Fibroblast of skin of scalp (primary cell): ENCODE measurements at regions not wholly inside any gene's neighbourhood (a gene's known extent, or its start where the extent isn't known, plus 50 kb on each side); places are given as distances from the start of the nearest gene placed in this dataset.

Experiments used
- DNase-seq: peaks from one replicate; pipeline ENCODE4 v3.0.0-alpha.2; 2013

DNA sequence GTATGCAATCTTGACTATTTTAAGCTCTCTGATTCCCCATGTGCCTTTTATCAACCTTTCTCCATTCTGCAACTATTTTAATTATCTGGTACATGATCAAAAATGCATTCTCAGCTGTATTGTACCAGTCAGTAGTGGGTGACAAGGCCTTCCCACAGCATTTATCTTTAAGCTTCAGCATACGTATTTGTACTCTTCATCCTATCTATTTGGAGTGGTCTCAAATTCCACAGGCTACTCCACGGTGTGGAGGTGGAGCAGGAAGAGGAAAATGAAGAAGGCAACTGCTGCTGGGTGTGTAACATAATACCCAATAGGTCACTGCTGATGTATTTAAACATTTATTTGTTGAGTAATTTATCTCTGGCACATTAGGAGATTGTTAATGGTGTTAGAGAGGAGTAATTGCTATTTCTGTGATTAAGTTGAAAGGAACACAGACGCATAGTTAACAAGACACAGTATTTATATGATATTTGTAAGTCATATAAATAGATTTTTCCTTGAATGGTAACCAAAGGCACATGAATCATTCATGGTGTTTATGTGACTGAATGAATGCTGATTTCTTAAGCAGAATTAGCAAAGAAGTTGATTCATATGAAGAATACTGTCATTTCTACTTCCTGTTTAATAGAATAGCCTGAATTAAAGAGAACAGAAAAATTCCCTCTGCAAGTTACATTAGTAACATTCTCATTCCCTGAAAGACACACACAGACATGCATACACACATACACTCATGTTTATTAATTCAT is 153.8 kb upstream of the NR3C1 start:
- peak; percentile 47 for DNase-seq

DNA sequence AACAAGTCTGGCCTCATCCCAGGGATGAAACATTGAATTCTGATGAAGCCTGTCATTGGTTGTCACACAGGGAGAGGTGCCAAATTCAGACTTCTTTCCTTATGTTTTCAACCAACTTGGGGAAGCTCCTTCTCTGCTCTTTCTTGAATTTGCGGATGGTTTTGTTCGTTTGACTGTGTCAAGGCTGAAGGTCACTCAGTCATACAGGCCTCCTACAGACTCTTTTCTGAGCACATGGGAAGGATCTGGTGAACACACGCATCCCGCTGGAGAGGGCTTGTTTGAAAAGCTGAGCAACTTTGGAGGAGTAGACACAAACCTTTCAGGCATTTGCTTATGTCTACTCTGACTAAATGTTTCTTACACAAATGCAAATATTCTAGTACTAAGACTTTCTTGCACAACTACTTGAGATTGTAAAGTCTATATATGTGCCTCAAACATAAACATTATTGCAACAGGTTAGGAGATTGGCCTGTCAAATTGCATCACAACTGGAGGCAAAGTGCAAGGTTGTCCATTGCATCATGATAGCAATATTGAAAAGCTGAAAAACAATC is 151.5 kb upstream of the NR3C1 start:
- peak; percentile 52 for DNase-seq

DNA sequence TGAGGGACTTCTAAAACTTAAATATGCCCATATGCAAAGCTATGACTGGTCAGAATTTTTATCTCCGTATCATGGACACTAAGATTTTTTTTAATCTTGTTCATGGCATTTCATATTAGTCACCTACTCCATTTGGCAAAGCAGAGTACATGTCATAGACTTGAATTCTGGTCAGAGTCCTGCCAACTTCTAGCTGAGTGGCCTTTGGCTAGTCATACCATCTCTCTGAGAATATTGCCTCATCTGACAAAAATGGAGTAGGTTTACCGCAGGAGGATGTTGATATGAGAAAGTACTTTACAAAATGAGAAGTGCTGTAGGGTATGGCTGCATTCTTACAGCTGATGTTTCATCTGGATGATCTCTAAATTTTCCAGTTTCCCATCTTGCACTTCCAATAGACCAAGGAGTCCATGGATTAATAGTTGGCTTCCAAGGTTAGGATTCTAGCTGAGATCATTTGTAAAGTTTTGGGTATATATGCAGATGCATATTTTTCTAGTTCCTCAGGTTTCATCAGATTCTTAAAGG is 150.8 kb upstream of the NR3C1 start:
- DNase-seq: peak; percentile 98

DNA sequence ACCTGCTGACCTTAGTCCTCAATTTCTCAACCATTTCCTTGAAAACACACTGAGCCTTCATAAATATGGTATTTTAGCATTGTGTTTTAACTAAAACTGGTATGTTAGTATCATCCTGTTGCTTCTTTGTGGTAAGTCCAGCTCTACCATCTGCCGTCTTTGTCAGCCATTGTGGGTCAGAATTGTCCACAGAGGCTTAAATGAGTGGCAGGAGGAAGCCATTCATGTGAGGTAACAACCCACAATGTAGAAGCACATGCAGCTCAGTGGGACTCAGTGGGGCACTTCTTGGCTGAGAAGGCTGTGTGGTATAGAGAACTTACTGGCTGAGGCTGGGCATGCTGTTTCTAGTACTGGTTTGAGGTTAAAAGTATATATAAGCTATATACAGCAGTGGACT is 149.2 kb upstream of the NR3C1 start:
- DNase-seq: no peak

DNA sequence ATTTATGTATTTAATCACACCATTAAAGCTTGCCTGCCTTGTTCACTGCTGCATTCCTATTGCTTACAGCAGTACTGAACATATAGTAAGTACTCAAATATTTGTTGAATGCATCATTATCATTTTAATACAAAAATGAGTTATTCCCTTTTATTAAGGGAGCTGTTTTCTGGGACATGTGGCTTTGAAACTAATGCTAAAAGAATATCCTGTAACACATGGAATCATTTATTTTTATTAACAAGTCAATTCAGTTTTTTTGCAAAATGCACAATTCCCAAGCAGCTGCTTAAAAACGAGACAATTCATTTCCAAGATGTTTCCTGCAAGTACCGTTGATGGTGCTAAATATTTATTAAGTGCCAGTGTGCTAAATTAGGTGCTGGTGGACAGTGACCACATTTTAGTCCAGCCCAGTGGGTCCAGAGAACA is 148.3 kb upstream of the NR3C1 start:
- DNase-seq: peak; percentile 86

DNA sequence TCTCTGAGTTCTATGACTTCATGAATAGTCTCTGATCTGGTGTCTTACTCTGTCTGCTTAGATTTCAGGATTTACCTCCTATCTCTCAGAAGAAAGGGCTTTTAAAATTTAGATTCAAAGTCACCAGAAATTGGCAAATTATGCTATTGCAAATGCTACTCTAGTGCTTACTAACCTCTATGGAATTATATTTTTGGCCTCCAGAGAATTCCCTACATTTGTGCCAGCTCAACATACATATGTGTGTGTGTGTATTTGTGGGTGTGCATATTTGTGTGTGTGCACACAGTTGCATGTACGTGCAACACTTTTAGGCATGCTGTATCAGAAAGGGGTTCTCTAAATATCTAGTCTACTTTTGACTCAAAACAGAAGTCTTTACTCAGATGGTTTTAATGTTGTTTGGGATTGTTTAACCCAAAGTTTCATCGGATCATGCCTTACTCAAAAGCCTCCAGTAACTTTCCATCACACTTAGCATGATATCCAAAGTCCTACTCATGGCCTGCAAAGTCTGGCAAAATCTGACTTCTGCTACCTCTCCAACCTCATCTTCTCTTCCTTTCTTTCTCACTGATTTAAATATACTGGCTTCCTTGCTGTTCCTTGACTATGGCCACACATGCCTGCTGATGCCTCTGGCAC is 147.6 kb upstream of the NR3C1 start:
- DNase-seq: peak; percentile 77

DNA sequence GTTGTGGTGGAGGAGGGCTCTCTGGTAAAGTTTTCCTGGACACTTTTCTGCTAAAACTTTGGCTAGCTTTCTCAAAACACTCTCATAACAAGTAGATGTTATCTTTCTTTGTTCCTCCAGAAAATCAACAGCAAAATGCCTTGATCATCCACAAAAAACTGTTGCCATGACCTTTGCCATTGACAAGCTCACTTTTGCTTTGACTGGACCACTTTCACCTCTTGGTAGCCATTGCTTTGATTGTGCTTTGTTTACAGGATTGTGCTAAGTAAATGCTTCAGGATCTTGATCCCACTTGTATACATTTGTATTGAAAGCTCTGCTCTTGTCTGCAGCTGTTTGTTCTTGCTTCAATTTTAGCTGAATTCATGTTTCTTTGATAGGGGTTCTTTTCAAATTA is 143.9 kb upstream of the NR3C1 start:
- no peak for DNase-seq

DNA sequence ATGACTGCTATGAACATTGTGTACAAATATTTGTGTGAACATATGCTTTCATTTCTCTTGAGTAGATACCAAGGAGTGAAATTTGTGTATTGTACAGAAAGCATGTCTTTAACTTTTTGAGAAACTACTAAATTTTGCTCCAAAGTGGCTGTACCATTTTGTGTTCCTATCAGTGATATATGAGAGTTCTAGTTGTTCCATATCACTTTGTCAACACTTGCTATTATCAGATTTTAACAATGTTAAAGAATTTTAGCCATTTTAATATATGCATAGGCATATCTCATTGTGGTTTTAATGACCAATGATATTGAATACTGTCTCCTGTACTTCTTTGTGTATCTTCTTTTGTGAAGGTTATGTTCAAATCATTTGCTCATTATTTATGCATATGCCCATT is 142.9 kb upstream of the NR3C1 start:
- DNase-seq: no peak

DNA sequence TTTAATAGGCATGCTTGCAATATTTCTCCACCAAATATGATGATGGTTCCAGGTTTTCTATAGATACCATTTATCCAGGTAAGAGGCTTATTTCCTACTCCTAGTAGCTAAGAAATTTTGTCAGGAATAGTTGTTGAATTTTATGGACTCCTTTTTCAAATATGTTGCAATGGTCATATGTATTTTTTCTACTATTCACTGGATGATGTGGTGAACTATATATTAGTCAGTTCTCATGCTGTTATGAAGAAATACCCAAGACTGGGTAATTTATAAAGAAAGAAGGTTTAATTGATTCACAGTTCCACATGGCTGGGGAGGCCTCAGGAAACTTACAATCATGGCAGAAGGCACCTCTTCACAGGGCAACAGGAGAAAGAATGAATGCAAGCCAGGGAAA is 141.1 kb upstream of the NR3C1 start:
- DNase-seq: no peak

DNA sequence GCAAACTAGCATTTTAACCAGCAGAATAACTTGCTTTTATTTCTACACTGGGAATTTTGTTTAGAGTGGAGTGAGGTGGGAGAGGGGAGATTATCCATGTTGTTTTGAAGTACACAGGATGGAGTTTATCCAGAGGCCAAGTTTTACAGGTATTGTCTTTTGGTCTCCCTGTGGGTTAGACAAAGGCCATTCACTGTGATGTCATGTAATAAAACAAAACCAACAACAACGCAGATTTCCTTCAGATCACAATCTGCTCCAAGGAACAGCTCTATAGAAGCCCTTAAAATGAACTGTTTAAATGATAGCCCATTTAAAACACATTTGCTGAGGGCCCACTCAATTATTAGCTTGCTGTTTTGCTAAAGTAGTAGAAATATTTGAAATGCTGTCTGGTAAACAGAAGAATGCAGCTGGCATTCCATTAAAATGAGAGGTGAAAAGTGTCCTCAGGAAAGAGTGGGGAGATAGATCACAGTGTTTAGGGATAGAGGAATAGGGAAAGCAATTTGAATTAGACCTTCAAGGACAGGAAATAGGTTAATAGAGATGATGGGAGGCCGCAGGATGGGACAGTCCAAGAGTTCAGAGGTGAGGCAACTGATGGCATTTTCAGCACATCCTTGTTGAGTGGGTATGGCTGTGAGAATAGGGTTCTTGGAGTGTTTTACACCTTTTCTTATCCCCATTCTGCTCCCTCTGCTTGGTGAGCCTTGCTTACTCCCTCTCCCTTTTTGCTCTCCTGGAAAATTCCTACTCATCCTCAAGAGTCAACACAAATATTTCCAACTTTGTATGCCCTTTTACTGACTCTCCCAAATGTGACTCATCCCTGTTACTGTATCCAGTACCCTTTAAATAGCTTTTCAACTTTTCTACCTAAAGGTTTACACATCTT is 140.1 kb upstream of the NR3C1 start:
- DNase-seq: peak; percentile 76

DNA sequence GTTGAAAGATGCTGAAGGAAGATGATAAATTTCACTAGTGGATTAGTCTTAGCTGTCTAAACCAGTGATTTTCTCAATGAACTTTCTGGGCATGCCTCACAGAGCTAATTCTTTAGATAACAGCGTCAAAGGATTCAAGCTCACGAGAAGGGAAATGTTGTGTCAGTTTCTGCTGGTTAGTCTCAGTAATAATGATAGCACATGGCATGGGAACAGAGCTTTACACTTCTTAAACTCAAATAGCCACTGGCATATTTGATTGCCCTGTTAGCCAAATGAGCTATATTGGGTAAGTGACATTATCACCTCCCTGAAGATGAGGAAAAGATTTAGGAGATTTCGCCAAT is 139.3 kb upstream of the NR3C1 start:
- DNase-seq: no peak

DNA sequence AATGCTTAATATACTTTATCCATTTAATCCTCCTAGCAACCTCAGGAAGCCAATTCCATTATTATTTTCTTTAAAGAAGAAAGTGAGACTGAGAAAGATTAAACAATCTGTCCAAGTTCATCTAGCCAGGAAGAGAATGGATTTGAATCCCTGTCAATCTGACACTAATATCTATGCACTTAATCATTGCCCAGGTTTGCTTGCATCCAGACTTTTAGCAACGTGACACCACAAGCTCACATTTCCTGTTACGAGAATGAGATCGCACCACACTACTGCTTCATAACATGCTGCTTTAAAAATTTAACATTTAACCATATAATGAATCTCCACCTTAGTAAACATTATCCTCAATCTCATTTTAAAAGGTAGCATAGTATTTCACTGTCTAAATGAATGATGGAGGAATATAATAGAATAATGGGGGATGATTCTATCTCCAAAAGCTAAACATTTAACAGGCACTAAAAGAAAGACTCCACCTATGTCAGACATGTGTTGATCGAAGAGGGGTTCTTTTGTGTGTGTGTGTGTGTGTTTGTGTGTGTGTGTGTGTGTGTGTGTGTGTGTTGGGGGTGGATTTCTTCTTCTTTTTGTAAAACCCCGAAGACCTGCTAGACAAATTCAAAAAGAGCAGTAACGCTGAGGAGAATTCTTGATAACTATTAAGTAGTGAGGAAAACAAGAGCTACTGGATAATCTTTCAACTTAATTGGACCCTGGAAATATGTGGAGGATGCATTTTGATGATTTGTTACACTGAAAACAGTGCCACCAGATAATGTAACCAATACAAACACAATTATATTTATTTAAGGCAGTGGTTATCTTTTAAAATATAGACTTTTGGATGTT is 138.7 kb upstream of the NR3C1 start:
- DNase-seq: no peak

DNA sequence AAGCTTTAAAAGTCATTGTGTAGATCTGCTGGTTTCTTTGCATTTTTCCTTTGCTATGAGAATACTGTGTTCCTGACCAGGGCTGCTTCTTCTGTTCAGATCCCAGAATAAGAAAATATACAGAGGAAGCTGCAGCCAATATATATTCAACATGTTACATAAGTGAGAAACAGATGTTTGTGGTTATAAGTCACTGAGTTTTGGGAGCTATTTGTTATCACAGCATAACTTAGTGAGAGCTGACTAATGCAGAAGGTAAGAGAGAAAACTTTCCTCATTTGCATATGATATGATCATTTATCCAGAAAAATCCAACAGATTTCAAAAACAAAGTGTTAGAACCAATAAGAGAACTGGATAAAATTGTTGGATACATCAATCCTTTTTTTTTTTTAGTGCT is 136.3 kb upstream of the NR3C1 start:
- DNase-seq: no peak

DNA sequence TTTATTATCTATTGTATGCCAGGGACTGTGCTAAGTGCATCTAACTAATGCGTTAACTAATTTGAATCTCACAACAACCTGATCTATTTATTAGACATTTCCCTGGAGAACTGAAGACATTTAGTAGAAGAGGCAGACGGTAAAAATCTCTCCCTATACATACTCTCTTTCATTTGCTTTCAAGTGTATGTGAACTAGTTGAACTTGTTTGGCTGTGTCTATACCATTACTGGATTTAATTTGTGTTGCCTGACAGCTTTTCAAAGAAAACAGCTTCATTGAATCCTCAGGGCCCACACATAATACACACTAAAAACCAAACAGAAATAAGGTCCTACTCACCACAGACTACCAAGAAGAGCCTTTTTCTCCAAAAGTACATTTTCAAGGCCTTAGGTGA is 133.6 kb upstream of the NR3C1 start:
- DNase-seq: no peak

DNA sequence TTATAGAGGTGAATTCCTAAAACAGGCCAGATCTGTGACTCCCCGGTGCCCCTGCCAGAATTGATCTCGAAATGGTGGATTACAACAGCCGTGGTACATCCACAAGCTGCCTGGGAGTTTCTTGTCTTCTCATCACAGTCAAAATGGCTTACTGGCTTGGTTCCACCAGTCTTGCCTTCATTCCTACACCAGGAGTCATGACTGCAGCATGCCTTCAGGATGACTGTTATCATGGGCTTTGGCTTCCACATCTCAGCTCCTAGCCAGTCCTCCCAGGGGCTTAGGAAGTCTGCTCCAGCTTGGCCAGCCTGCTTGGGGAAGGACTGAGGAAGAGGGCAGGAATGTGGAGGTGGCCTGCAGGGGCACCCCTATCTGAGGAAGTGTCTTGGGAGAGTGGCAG is 132.9 kb upstream of the NR3C1 start:
- DNase-seq: peak; percentile 99

DNA sequence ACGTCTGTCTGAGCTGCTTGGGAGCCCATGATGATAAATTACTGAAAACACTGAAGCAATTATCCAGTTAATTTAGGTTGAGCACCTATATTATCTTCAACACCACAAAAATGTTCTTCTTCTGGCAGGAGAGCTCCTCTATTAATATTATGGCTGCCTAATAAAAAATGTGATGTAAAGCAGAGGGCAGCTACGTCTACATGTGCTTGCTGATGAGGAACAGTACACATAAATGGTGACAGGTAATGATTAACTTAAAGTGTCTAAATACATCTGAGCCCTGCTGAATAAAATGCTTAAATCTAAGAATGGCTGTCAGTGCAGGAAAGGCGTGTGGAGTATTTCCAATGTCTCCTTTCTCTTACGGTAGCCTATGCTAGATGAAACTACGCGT is 131.3 kb upstream of the NR3C1 start:
- no peak for DNase-seq

DNA sequence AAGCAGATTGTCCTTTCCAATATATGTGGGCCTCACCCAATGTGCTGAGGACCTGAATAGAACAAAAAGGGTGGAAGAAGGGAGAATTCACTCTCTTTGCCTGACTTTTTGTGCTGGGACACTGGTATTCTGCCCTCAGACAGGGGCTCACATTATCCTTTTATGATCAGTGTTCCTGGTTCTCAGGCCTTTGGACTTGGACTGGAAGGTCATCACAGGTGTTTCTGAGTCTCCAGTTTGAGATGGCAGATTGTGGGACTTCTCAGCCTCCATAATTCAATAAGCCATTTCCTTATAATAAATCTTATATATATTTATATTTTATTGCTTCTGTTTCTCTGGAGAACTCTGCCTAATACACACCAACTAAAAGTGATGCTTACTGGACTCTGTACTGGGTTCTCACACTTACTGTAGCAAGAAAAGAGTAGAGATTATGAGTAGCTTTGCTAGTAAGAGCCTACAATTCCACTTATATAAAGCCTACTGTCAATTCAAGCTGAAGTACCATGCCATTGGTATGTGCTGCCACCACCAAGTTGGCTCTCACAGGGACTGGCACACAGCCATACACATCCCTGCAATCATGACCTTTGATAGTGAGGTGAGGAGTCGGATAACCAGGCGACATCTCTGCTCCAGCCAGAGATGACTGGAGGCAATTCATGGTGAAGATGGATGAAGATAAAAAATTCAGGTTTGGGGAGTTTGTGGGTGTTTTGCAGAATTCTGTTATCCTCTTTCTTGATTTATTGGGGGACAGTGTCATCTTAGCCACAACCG is 130.7 kb upstream of the NR3C1 start:
- no peak for DNase-seq

DNA sequence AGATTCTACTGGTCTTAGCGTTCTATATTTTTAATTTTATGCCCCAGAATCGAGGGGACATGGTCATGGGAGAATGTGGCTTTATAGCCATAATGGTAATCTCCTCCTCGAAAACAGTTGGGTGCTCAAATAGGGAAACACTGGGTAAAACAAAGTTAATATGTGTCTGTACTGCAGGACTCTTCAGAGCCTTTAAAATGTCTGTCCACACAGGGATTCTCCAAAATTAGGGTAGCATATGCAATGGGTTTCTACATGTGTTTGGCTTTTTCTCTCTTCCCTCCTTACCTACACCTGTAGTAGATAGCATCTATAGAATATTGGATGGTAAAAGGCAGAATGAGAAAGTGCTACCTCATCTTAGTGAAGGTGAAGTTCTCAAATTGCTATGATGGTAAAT is 130.0 kb upstream of the NR3C1 start:
- no peak for DNase-seq

DNA sequence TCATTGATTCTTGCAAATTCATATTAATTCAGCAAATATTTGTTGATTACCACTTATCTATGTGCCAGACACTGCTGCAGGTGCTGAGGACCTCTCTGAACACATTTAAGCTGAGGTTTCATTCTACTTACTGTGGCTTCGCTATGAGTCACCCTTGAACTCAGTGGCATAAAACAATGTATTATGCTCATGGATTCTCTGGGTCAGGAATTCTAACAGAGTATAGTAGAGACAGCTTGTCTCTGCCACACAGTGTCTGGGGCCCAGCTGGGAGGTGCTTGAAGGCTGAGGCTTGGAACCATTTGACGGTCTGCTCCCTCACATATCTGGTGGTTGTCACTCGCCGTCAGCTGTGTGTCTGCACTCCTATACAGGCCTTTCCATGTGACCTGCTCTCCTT is 124.3 kb upstream of the NR3C1 start:
- peak; percentile 47 for DNase-seq

DNA sequence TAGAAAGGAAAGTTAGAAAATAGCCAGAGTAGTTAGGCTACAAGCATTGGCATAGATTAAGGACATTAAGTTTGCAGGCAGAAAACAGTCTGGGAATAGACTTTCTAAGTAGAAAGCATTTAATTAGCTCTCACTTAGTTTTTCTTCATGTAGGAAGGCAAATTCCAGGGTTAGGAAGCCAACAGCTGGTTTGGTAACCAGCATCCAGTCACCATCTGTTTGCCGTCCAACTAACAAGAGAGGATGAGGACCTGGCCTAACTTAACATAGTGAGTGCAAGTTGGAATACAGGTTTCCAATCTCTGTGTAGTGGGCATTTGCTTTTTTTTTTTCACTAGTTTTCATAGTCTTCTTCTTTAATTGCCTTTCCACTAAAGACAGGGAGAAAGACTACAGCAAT is 121.7 kb upstream of the NR3C1 start:
- DNase-seq: no peak

DNA sequence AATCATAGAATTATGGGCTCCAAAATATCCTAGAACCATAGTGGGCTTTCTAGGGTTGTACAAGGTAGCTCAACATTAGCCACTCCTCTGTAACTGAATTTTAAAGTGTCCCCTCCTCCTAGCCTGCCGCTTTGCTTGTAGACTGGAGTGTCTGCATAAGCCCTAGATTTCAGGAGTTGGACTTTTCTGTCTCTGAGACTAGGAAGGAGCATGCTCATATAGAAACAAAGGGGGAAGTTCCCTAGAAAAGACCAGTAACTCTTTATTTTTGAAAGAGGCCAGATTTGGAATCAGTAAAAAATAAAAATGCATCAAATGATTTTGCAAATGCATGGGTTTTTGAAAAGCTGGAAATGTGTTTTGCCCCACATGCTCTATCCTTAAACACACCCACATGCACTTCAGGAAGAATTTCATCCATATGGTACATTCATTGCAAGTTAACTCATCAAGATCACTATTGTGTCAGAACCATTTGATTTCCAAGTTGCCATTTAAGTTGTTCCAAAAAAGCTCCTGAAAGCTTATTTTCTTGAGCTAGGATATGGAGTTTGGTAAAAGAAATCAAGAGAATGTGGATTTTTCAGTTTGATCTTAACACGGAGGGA is 121.0 kb upstream of the NR3C1 start:
- no peak for DNase-seq
